Fibroblast of skin of right biceps (primary cell): ENCODE measurements at regions not wholly inside any gene's neighbourhood (a gene's known extent, or its start where the extent isn't known, plus 50 kb on each side); places are given as distances from the start of the nearest gene placed in this dataset.
"Not testable (repeated sequence)": the region's sequence is repeated elsewhere in the genome, so short reads cannot be mapped to it uniquely, and the experiment has no call there.

Experiments
- DNase-seq: peaks from one replicate; pipeline ENCODE4 v3.0.0-alpha.2; 2013

- no peak for DNase-seq
Measured at GRCh38 chr9:135173066-135173465, 85.6 kb downstream of the OLFM1 start.

DNA sequence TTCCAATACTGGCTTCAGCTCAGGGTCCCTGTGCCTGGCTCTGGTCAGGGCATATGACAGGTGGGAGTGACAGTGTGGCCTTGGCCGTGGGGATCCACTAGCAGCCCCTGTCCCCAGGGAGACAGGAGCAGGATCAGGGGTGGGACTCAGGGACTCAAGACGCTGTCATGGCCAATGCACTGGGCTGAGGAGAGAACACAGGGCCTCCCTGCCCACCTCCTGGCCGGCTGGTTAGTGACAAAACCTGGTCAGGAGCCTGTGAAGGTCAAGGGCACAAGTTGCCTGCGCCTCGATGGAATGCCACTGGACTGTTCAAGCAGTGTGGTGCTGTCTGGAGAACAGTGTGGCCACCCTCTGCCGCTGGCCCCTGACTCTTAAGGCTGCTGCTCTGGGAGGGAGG, 86.8 kb downstream of the OLFM1 start:
- no peak for DNase-seq

- DNase-seq, result no peak
Measured at GRCh38 chr9:135174981-135175380, 87.5 kb downstream of the OLFM1 start.

DNA sequence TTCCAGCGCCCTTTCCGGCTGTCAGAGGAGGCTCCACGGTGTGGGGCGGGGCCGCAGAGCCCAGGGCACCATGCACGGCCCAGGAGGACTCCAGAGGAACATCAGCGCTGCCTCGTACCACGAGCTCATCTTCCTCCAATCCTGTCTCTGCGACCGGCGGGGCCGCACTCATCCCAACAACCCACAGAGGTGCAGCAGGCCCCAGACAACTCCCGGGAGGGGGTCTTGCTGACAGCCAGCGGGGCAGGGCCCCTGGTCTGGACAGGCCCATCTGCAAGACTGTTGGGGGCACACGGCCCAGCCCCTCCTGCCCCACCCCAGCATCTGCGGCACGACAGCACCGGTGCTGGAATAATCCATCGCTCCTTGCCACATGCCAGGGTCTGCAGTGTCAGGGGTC, 88.8 kb downstream of the OLFM1 start:
- DNase-seq, result no peak

GRCh38 chr9:135177562-135177961, 90.1 kb downstream of the OLFM1 start:
- not testable (repeated sequence) for DNase-seq

GRCh38 chr9:135178498-135178897, 91.0 kb downstream of the OLFM1 start:
- DNase-seq, result no peak

GRCh38 chr9:135179041-135179440, 91.6 kb downstream of the OLFM1 start:
- no peak for DNase-seq

- DNase-seq, result no peak
Measured at GRCh38 chr9:135179976-135180375, 92.5 kb downstream of the OLFM1 start.

GRCh38 chr9:135180586-135180985, 93.1 kb downstream of the OLFM1 start:
- no peak for DNase-seq

DNA sequence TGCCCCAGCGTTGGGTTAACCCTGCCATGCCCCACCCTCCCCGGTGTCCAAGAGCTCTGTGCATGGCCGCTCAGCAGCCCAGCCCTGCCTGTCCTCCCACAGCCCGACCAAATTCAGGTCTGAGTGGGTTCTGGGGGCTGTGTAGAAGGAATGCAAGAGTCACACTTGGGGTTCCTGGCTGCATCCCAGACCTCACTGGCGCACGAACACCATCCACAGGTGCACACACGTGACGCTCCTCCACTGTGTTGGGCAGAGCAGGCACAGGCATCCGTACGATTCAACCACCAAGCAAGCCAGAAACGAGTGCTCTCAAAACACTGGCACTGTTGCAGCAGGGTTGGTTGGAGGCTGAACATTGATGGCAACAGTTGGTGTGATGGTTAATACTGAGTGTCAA, 93.9 kb downstream of the OLFM1 start:
- no peak for DNase-seq

GRCh38 chr9:135181841-135182240, 94.4 kb downstream of the OLFM1 start:
- not testable (repeated sequence) for DNase-seq

DNA sequence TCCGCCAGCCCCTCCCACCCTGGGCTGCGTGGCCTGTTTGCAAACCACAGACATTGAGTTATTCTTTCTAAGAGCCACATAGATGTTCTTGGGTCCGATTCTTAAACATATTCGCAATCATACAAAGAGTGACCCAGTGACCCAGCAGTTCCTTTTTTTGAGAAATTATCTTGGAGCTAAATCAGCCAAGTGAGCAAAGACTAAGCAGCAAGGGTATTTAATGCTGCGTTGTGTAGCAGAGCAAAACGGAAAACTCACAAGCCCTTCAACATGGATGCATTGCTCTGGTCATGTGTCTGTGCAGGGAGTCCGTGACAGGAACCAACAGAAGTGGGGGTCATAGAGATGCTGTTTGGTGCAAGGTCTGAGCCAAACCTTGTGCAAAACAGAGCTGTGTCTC, 95.6 kb downstream of the OLFM1 start:
- no peak for DNase-seq

- no peak for DNase-seq
Measured at GRCh38 chr9:135183528-135184180, 96.2 kb downstream of the OLFM1 start.

- no peak for DNase-seq
Measured at GRCh38 chr9:135184181-135185053, 96.9 kb downstream of the OLFM1 start.

DNA sequence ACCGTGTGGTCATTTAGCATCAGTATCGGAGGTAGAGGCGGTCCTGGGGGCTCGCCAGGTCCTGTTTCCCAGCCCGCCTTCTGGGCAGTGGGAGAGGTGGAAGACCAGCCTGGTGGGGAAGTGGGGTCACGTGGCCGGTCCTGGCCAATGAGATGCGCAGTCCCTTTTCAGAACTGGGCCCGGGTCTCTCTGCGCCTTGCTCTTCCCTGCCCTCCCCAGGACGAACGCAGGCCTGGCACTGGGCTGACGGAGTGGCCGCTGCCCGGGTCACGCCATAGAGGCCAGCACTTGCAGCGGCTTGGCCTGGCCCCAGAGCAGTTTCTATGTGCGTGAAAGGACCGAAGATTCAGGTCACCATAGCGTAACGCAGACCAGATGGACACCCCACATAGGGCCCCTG, 97.6 kb downstream of the OLFM1 start:
- no peak for DNase-seq

- DNase-seq, result no peak
Measured at GRCh38 chr9:135186248-135187164, 99.0 kb downstream of the OLFM1 start.

DNA sequence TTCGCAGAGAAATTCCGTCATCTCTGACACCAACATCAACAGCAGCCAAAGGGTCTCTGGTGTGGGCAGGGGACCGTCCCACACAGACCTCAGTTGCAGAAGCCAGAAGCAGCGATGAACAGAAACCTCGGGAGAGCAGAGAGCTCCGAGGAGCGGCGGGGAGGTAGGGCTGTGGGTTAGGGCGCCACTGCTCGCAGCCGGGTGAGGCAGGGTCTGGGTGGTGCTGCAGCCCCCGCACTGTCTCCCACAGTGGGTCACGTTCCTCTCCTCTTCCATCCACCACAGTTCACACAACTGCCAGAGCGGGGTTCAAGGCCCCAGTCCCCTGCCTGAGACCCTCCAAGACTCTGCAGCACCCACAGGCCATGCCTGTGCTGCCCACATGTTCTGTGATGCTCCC, 99.9 kb downstream of the OLFM1 start:
- no peak for DNase-seq

GRCh38 chr9:135188681-135189151, 101.2 kb downstream of the OLFM1 start:
- DNase-seq, result no peak

DNA sequence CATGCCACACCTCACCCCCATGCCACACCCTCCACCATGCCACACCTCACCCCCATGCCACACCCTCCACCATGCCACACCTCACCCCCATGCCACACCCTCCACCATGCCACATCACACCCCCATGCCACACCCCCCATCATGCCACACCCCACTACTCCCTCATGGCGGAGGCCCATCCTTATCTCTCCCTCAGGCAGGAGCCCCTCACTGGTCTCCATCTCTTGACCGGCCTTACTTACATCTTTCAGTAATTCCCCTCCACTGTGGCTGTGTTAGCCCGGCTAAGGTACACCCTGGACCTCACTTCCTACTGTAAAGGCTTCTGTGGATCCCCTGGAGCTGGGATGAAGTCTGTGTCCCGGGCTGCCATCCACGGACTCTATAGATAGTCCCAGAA, 102.0 kb downstream of the OLFM1 start:
- DNase-seq, result no peak

DNA sequence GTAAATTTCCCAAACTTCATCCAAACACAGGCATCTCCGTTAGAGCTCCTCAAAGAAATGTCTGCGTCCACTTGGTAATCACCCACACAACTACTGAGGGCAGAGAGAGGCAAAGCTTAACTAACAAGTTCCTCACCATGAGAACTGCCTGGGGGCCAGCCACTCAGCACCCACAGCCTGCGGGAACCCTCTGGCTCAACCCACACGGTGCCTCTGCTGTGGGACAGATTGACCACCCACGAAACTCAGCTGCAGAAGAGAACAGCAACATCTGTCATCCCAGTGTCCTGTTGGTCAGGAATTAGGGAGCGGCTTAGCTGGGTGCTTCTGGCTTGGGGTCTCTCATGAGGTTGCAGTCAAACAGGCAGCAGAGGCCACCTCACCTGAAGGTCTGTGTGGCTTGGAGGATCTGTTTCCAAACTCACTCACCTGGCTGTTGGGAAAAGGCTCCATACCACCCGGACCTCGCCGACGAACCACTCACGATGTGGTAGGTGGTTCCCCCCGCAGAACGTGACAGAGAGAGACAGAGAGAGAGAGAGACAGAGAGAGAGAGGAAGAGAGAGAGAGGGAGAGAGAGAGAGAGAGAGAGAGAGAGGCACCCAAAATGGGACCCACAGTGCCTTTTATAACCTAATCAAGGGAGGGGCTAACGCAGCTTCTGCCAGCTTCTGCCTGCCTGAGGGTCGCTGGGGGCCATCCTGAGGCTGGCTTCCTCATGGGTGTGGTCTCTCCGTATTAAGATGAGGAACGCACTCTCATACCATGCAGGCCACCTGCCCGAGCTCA, 103.5 kb downstream of the OLFM1 start:
- no peak for DNase-seq

- no peak for DNase-seq
Measured at GRCh38 chr9:135192686-135193085, 105.2 kb downstream of the OLFM1 start.

DNA sequence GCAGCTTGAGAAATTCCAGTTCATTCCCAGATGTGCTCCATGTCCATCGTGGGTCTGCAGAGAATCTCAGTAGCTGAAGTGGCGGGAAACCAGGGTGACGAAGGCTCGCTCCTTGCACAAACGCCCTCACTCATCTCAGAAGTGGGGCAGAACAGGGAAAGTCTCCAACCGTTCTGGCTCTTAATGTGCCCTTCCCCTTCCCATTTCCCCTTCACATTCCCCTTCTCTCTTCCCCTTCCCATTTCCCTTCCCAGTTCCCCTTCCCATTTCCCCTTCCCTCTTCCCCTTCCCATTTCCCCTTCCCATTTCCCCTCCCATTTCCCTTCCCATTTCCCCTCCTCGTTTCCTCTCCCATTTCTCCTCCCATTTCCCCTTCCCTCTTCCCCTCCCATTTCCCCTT, 108.5 kb downstream of the OLFM1 start:
- DNase-seq, result not testable (repeated sequence)
